K562 (cell line): ENCODE measurements at regions not wholly inside any gene's neighbourhood (a gene's known extent, or its start where the extent isn't known, plus 50 kb on each side); places are given as distances from the start of the nearest gene placed in this dataset.

ENCODE experiments used
- ATAC-seq: fragments of 200-7000 bp; cut with Tn5 transposase; 3 replicates; pipeline ENCODE4 v1.9.1; 2020; ENCODE audit warnings: moderate library complexity
- BruUV-seq: library from RNA; stranded (reverse); fragments of 400-500 nt; replicated peaks from 2 replicates; lab custom pipeline; 2021; lab: Mats Ljungman, UMichigan
- CTCF ChIA-PET: fragments of 300-600 bp; formaldehyde crosslinking; extraction: SDS; loops from one replicate; lab custom pipeline; 2021; ENCODE audit warnings: low intra/inter-chr PET ratio; lab: Yijun Ruan, JAX
- POLR2A ChIA-PET: fragments of 300-600, 350-650 bp; sonication (Branson Sonifier 250); formaldehyde crosslinking; extraction: SDS; loops from one replicate; lab custom pipeline; 2021; ENCODE audit warnings: antibody characterized with exemption, inconsistent platforms; lab: Yijun Ruan, JAX
- DNase-seq, 4 experiments: peaks; one replicate each; pipeline versions ENCODE4 v3.0.0 to v3.0.0-alpha.2; 2011 to 2018; ENCODE audit warnings: low spot score in 3 of 4, mixed read lengths in 3 of 4; ENCODE audit errors: extremely low read depth in 1 of 4
- FAIRE-seq: peaks from 2 replicates; lab custom pipeline; 2011; peaks lifted over from hg19 to GRCh38; lab: Jason Lieb, UNC
- H2AFZ ChIP-seq: 2 replicates; pipeline ENCODE4 v1.6.0; 2011; ENCODE audit warnings: low read depth, low read length, control low read depth, inconsistent platforms
- H3K27ac ChIP-seq: fragments of 200-600 bp; 3 replicates; pipeline ENCODE4 v1.8.0; 2011; ENCODE audit warnings: low read depth, mild to moderate bottlenecking, control low read depth, inconsistent platforms, low read length, moderate library complexity, mixed read lengths; ENCODE audit errors: extremely low read depth
- H3K27me3 ChIP-seq, 2 experiments: fragments of 300-600 bp in 1 of 2; 2 replicates in 1 of 2; 3 replicates in 1 of 2; pipeline versions ENCODE4 v1.6.0 to v1.8.0; 2011; ENCODE audit warnings: inconsistent platforms in 2 of 2, low read length in 2 of 2, mild to moderate bottlenecking in 1 of 2, mixed read lengths in 1 of 2, moderate library complexity in 1 of 2; ENCODE audit not compliant: control insufficient read depth in 2 of 2, insufficient read depth in 2 of 2
- H3K36me3 ChIP-seq: fragments of 300-600 bp; 3 replicates; pipeline ENCODE4 v1.8.0; 2011; ENCODE audit warnings: mild to moderate bottlenecking, low read length, inconsistent platforms; ENCODE audit not compliant: control insufficient read depth, insufficient read depth
- H3K4me1 ChIP-seq, 2 experiments: fragments of 200-600 bp in 1 of 2; replicated peaks in 1 of 2; 2 replicates in 1 of 2; 3 replicates in 1 of 2; pipeline versions ENCODE4 v1.5.1 to v1.8.0; 2011; ENCODE audit warnings: inconsistent platforms in 2 of 2, low read length in 2 of 2, mild to moderate bottlenecking in 1 of 2, mixed read lengths in 1 of 2, moderate library complexity in 1 of 2; ENCODE audit not compliant: control insufficient read depth in 2 of 2, insufficient read depth in 2 of 2
- H3K4me2 ChIP-seq: 2 replicates; pipeline ENCODE4 v1.6.1; 2011; ENCODE audit warnings: low read length, control low read depth, inconsistent platforms, mixed read lengths; ENCODE audit not compliant: insufficient read depth
- H3K4me3 ChIP-seq: fragments of 200-600 bp; sonication (generic), shearing (Covaris generic); 2 replicates; pipeline ENCODE4 v1.5.1; 2016; ENCODE audit warnings: control low read depth, inconsistent platforms
- H3K79me2 ChIP-seq: fragments of 200-600 bp; 3 replicates; pipeline ENCODE4 v1.8.0; 2011; ENCODE audit warnings: low read length, inconsistent platforms; ENCODE audit not compliant: control insufficient read depth, insufficient read depth
- H3K9ac ChIP-seq, 2 experiments: 2 replicates each; pipeline versions ENCODE4 v1.6.0 to v1.6.1; 2011; ENCODE audit warnings: low read depth in 2 of 2, low read length in 2 of 2, control low read depth in 1 of 2, inconsistent platforms in 1 of 2, mild to moderate bottlenecking in 1 of 2, mixed read lengths in 1 of 2; ENCODE audit not compliant: insufficient read depth in 1 of 2
- H3K9me1 ChIP-seq: one replicate; pipeline ENCODE4 v1.6.0; 2011; ENCODE audit warnings: inconsistent platforms, mild to moderate bottlenecking, low read length, moderate library complexity; ENCODE audit not compliant: control insufficient read depth, insufficient read depth
- H3K9me3 ChIP-seq: replicated peaks from 2 replicates; pipeline ENCODE4 v1.5.1; 2011; ENCODE audit warnings: low read depth, low read length, inconsistent platforms; ENCODE audit not compliant: control insufficient read depth, insufficient read depth
- H4K20me1 ChIP-seq: replicated peaks from 2 replicates; pipeline ENCODE4 v1.6.1; 2011; ENCODE audit warnings: low read length, inconsistent platforms, mixed read lengths; ENCODE audit not compliant: control insufficient read depth, insufficient read depth
- BMI1 ChIP-seq: fragments of 150-350 bp; IDR thresholded peaks from 2 replicates; pipeline ENCODE4 v1.6.1; 2014; ENCODE audit warnings: low read length
- CHD7 ChIP-seq: fragments of 200-600 bp; sonication (generic); IDR thresholded peaks from one replicate; pipeline ENCODE4 v1.6.1; 2012; ENCODE audit warnings: mild to moderate bottlenecking, low read depth, low read length, inconsistent platforms
- GABPA ChIP-seq: fragments of 200-800 bp; sonication (Bioruptor generic); conservative IDR thresholded peaks from 2 replicates; pipeline ENCODE4 v1.6.1; 2016; ENCODE audit warnings: low read depth, missing genetic modification characterization, missing compliant biosample characterization
- PCBP1 ChIP-seq: fragments of 200-400 bp; formaldehyde crosslinking; IDR thresholded peaks from 2 replicates; pipeline ENCODE4 v1.6.1; 2018; ENCODE audit warnings: mild to moderate bottlenecking, low read depth, low read length; ENCODE audit not compliant: poor library complexity, severe bottlenecking
- STAT5B ChIP-seq: fragments of 250-450 bp; sonication (Bioruptor Pico); IDR thresholded peaks from 2 replicates; pipeline ENCODE4 v1.8.0; 2021; ENCODE audit warnings: mild to moderate bottlenecking, inconsistent platforms
- ZNF584 ChIP-seq: fragments of 200-800 bp; sonication (Bioruptor generic); IDR thresholded peaks from 2 replicates; pipeline ENCODE4 v1.6.1; 2016; ENCODE audit warnings: low read depth, mild to moderate bottlenecking, missing genetic modification characterization, missing compliant biosample characterization
- WGBS: fragments of 100-300 bp; shearing (Covaris generic); methylation state at CpG from one replicate; pipeline ENCODE4 v1.1.6; 2016; ENCODE audit warnings: low coverage, mixed read lengths; ENCODE audit not compliant: insufficient coverage; ENCODE audit errors: missing lambda C conversion rate; 5-methylcytosine and 5-hydroxymethylcytosine counted together
- in situ Hi-C: fragments of 300-500 bp; cut with MboI; formaldehyde crosslinking; loops from 4 replicates; pipeline ENCODE4 v1.15.0; 2018; ENCODE audit warnings: inconsistent platforms, mixed read lengths
- intact Hi-C: fragments of 100-400 bp; cut with micrococcal nuclease; formaldehyde crosslinking; loops from 2 replicates; pipeline ENCODE4 v1.14.2; 2022
- TF ChIP-seq, protein P1 (sequence below): fragments of 450-650 bp; IDR thresholded peaks from 2 replicates; pipeline ENCODE4 v1.6.1; 2018; ENCODE audit warnings: mild to moderate bottlenecking, low read depth; ENCODE audit not compliant: partially characterized antibody

GRCh38 chr21:35968564-35968963 lies 91.8 kb downstream of the SETD4 start:
- in situ Hi-C loops = no loop called here
- no peak overlapping the region for H3K4me2 ChIP-seq
- H3K36me3 ChIP-seq = no peaks in the 10 kb centered on the region
- ChIA-PET CTCF (interaction anchor here (0.5 kb wide), 1 partner anchor 58 kb away, joined by 3 read pairs; no protein-coding TSS in a partner anchor), POLR2A (interaction anchor here (0.6 kb wide), 1 partner anchor 10 kb away, joined by 3 read pairs; no protein-coding TSS in a partner anchor)
- no peak for FAIRE-seq
- no peak for TF ChIP-seq CHD7
- TF ChIP-seq GABPA (tag) = no peak
- TF ChIP-seq, protein P1, sequence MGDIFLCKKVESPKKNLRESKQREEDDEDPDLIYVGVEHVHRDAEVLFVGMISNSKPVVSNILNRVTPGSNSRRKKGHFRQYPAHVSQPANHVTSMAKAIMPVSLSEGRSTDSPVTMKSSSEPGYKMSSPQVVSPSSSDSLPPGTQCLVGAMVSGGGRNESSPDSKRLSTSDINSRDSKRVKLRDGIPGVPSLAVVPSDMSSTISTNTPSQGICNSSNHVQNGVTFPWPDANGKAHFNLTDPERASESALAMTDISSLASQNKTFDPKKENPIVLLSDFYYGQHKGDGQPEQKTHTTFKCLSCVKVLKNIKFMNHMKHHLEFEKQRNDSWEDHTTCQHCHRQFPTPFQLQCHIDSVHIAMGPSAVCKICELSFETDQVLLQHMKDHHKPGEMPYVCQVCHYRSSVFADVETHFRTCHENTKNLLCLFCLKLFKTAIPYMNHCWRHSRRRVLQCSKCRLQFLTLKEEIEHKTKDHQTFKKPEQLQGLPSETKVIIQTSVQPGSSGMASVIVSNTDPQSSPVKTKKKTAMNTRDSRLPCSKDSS = no peak
- TF ChIP-seq ZNF584 (CRISPR knock-in tag) = no peak
- TF ChIP-seq BMI1 = no peak
- no peak for TF ChIP-seq STAT5B (CRISPR knock-in tag)
- TF ChIP-seq PCBP1 = no peak
- H3K27ac ChIP-seq = no peak overlapping the region
- H3K27me3 ChIP-seq = peaks cover 0 to 9% of the 10 kb centered on the region in 2 experiments; a peak in 2 of 5 replicates
- H3K4me3 ChIP-seq = no peak overlapping the region
- H3K4me1 ChIP-seq = no peaks in the 10 kb centered on the region
- no peak overlapping the region for H3K9ac ChIP-seq
- 4% methylated on average over 3 of the region's 3 CpGs for WGBS
- no peak for ATAC-seq
- no peaks in the 10 kb centered on the region for H4K20me1 ChIP-seq
- BruUV-seq = no TSS peak
- H2AFZ ChIP-seq = no peak overlapping the region
- H3K79me2 ChIP-seq = no peaks in the 10 kb centered on the region
- DNase-seq = no peak
- no peaks in the 10 kb centered on the region for H3K9me1 ChIP-seq
- H3K9me3 ChIP-seq = no peaks in the 10 kb centered on the region
- intact Hi-C loops = no loop called here
